HG03097 (cell line): ENCODE measurements at regions not wholly inside any gene's neighbourhood (a gene's known extent, or its start where the extent isn't known, plus 50 kb on each side); places are given as distances from the start of the nearest gene placed in this dataset.
"Not testable (repeated sequence)": the region's sequence is repeated elsewhere in the genome, so short reads cannot be mapped to it uniquely, and the experiment has no call there.

Experiments
- ATAC-seq: cut with Tn5 transposase; IDR thresholded peaks from one replicate; pipeline ENCODE4 v1.9.1; 2021; ENCODE audit not compliant: unreplicated experiment, low FRiP score

DNA sequence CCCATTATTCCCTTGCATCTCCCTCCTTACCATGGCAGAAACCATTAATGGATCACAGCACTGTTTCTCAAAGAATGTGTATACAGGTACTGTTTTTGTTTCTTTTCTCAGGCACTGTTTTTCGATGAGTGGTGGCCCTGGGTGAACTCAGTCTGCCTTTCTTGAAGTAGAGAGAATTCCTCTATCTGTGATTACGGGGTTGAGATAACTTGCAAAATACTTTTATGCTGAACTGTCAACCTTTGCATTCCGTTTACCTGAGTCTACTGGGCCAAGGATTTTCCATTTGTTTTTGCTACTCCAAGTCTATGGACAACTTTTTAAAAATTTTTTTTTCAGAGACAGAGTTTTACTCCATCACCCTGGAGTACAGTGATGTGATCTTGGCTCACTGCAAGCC is 82.7 kb upstream of the CLINT1 start:
- ATAC-seq, result no peak

DNA sequence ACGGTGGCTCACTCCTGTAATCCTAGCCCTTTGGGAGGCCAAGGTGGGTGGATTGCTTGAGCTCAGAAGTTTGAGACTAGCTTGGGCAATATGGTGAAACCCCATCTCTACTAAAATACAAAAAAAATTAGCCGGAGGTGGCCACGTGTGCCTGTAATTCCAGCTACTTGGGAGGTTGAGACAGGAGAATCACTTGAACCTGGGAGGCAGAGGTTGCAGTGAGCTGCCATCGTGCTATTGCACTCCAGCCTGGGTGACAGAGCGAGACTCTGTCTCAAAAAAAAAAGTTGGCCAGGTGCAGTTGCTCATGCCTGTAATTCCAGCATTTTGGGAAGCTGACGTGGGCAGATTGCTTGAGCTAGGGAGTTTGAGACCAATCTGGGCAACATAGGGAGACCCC is 79.2 kb upstream of the CLINT1 start:
- not testable (repeated sequence) for ATAC-seq

DNA sequence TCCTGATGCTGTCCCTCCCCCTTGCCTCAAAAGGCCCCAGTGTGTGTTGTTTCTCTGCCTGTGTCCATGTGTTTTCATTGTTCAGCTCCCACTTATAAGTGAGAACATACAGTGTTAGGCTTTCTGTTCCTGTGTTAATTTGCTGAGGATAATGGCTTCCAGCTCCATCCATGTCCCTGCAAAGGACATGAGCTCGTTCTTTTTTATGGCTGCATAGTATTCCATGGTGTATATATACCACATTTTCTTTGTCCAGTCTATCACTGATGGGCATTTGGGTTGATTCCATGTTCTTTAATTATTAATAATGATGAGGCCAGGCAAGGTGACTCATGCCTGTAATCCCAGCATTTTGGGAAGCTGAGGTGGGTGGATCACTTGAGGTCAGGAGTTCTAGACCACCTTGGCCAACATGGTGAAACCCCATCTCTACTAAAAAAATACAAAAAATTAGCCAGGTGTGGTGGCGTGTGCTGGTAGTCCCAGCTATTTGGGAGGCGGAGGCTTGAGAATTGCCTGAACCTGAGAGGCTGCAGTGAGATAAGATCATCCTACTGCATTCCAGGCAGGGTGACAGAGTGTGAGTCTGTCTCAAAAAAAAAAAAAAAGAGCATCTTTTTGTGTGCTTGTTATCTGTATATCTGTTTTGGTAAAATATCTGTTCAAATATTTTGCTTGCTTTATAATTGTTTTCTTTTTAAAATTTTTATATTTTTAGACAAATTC is 78.0 kb upstream of the CLINT1 start:
- not testable (repeated sequence) for ATAC-seq

DNA sequence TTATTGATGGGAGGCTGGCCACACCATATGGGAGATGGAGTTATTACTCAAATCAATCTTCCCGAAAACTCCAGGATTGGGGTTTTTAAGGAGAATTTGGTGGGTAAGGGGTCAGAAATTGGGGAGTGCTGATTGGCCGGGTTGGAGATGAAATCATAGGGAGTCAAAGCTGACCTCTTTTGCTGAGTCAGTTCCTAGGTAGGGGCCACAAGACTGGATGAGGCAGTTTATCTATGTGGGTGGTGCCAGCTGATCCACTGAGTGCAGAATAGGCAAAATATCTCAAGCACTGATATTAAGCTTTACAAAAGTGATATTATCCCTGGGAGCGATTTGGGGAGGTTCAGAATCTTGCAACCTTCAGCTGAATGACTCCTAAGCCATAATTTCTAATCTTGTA is 75.7 kb upstream of the CLINT1 start:
- no peak for ATAC-seq

DNA sequence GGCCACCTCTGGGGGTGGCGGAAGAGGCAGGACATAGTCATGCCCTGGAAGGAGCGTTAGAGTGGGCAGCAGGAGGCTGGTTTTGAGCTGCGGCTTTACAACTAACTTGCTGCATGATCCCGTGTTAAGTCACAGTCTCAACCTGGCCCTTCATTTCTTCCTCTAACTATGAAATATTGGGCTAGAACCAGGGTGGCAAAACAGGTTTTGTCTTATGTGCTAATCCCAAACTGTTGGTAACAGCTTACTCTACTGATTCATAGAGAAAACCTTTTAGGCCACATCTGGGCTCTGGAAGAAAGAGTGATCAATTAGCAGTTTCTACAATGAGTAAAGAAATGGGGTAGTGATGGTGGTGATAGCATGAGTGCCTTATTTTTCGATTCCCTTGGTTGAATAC is 74.1 kb upstream of the CLINT1 start:
- no peak for ATAC-seq

DNA sequence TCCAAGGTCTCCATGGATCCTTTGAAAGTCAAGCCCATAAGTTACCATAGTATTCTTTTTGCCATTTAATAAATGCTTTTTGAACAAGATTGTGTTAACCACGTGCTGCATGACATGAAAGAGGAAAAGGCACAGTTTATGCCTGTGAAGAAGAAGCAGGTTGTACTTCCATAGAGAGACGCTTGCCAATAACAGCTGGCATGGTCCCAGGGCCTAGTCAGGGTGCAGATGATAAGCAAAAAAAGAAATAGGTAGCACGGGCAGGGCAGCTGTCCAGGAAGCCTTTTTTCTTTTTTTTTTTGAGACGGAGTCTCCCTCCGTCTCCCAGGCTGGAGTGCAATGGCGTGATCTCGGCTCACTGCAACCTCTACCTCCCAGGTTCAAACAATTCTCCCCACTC is 71.8 kb upstream of the CLINT1 start:
- ATAC-seq, result no peak

DNA sequence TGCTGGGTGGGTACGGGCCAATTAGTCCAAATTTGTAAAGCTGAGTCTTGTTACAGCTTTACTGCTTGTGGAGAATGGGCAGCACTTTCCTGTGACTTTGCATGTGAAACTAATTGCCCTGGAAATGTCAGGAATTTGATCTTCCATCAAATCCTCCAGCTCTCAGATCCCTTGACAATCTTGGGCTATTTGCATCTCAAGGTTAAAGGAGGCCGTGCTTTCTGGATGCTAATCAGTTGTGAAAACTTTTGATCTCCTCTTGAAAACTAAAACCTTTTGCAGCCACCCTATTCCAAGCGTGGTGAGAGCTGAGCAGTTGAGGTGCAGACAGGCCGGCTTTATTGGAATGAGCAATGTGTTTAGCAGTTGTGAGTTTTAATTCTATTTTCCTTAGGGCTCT is 68.0 kb upstream of the CLINT1 start:
- ATAC-seq, result no peak

DNA sequence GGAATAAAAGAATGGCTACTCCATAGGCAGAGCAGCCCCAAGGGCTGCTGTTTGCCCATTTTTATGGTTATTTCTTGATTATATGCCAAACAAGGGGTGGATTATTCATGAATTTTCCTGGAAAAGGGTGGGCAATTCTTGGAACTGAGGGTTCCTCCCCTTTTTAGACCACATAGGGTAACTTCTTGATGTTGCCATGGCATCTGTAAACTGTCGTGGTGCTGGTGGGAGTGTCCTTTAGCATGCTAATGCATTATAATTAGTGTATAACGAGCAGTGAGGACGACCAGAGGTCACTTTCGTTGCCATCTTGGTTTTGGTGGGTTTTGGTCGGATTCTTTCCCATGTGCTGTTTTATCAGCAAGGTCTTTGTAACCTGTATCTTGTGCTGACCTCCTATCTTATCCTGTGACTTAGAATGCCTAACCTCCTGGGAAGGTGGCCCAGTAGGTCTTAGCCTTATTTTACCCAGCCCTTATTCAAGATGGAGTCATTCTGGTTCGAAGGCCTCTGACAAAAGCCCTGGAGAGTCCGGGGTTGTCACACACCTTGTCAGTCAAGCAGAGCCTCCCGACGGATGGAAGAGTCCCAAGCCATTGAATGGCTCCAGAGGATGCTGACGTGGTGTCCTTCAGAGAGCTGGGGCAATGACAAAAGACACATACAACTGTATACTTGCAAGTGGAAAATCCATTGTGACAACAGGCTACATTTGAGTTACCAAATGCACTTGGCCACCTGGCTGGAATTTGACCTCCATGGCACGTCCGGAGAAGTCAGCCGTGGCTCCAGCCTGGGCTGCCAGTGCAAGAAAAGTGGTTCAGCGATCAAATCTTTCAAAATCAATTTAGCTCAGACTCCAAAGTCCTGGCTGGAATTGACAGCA is 67.1 kb upstream of the CLINT1 start:
- no peak for ATAC-seq

DNA sequence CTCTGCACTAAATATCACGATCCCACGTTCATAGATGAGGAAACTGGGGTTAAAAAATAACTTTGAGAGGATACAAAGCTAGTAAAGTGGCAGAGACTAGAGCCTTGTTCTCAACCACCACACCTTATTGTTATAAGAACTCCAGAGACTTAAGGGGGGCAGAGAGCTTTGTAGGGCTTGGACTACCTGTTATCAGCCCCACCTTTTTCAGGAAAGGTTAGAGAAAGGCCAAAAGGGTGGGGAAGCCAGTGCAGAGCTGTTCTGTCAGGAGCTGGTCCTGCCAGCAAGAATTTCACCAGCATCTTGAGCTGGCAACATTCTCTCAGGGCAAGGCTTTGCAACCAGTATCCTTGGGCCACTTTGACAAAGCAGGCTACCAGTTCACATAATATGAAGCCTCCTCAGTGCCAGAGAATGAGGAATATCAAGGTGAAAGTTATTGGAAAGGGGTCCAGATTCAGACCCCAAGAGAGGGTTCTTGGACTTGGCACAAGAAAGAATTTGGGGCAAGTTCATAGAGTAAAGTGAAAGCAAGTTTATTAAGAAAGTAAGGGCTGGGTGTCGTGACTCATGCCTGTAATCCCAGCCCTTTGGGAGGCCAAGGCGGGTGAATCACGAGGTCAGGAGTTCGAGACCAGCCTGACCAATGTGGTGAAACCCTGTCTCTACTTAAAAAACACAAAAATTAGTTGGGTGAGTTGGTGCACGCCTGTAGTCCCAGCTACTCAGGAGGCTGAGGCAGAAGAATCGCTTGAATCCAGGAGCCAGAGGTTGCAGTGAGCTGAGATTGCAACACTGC is 66.2 kb upstream of the CLINT1 start:
- ATAC-seq, result no peak

DNA sequence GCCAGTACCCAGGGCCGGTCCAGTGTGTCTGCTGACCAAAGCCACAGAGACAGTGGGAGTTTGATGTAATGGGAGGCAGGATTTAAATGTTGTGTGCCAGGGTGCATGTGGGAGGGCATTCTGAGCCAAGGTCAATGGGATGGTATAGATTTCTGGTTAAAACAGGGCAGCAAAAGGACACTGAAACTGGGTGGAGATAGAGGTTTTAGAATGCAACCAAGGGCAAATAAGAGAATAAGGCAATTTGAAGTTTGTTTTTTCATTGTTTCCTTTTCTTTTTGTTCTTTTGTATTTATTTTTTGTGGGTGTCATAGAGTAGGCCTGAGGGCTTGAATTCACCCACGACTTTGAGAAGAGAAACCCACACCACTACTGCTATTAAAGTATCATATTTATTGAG is 65.5 kb upstream of the CLINT1 start:
- no peak for ATAC-seq

DNA sequence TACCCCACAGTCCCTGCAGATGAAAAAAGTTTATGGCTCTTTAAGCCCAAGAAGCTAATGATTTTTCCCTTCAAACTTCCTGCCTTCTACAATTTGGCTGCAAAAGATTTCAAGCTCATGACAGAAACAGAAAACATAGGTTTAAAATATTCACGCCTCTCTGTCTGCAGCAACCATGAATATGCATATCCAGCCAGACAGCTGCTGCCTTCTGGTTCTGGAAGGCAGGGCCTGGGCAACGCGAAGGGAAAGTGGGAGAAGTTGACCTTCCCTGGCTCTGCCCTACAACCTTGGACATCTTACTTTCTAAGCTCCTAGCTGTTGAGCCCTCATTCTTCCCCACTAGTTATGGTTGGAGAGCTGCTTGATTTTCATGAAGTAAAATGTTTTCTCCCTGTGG is 64.8 kb upstream of the CLINT1 start:
- no peak for ATAC-seq

DNA sequence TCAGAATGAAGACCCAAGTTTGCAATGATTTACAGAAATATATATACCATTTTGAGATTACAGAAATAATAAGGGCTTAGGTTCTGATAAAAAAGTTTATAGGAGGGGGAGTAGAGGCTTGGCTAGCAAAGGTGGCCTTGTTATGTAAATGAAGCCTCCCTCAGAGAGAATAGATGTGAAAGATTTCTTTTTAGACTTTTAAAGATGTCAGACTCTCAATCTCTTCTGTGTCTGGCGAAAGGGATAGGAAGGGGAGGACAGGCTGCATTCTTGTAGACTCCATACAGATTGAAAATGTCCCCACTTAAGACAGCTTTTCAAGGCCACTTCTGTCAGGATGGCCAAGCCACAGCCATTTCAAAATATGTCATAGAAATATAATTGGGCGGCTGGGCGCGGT is 63.1 kb upstream of the CLINT1 start:
- no peak for ATAC-seq

DNA sequence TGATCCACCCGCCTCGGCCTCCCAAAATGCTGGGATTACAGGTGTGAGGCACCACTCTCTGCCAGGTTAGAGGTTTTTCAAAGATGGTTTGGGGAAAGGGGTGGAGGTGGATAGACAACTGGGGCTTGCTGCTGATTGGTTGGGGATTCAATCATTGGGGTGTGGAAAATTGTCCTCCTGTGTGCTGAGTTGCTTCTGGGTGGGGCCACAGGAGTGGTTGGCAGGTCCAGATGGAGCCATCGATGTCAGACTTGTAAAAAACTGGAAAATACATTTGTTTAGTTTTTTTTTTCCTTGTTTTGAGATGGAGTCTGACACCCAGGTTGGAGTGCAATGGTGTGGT is 61.9 kb upstream of the CLINT1 start:
- ATAC-seq, result no peak

DNA sequence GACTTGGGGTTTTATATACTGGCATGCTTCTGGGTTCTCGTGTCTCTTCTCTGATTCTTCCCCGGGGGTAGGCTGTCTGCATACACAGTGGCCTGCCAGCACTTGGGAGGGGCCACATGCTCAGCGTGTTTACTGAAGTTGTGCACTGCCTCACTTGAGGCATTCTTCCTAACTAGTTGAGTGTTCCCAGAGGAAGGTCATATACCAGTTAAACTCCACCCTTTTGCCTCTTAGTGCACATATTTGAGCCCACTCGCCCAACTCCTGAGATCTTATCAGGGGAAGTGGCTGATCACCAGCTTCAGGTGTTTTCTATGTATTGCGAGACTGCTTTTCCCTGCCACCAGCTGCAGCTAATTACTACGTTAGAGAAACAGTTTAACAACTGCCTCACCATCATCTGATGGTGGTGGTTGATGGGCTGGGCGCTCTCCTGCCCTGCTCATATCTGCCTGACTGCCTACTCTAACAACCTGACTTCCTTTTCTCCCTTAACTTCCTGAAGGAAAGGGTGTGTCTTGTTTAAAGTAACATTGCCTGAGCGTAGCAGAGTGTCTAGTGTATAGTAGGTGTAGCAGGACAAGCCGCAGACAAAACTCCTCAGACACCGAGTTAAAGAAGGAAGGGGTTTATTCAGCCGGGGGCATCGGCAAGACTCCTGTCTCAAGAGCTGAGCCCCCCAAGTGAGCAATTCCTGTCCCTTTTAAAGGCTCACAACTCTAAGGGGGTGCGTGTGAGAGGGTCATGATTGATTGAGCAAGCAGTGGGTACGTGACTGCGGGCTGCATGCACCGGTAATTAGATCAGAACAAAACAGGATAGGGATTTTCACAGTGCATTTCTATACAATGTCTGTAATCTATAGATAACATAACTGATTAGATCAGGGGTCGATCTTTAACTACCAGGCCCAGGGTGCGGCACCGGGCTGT is 60.1 kb upstream of the CLINT1 start:
- no peak for ATAC-seq

DNA sequence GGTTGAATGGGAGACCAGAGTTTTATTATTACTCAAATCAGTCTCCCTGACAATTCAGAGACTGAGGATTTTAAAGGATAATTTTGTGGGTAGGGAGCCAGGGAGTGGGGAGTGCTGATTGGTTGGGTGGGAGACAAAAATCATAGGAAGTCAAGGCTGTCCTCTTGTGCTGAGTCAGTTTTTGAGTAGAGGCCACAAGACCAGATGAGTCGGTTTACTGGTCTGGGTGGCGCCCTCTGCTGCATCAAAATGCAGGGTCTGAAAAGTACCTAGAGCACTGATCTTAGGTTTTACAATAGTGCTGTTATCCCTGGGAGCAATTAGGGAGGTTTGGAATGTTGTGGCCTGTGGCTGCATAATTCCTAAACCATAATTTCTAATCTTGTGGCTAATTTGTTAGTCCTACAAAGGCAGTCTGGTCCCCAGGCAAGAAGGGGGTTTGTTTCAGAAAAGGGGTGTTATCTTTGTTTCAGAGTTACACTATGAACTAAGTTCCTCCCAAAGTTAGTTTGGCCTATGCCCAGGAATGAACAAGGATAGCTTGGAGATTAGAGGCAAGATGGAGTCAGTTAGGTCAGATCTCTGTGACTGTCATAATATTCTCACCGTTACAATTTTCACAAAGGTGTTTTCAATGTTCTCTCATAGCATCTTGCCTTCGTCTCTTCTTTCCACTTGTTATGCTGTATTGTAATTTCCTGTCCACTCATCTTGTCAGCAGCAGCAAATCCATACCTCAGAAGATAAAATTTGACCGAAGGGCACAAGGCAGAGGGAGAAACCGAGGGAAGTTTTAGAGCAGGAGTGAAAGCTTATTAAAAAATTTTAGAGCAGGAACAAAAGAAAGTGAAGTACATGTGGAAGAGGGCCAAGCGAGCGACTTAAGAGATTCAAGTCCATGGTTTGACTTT is 59.2 kb upstream of the CLINT1 start:
- no peak for ATAC-seq

DNA sequence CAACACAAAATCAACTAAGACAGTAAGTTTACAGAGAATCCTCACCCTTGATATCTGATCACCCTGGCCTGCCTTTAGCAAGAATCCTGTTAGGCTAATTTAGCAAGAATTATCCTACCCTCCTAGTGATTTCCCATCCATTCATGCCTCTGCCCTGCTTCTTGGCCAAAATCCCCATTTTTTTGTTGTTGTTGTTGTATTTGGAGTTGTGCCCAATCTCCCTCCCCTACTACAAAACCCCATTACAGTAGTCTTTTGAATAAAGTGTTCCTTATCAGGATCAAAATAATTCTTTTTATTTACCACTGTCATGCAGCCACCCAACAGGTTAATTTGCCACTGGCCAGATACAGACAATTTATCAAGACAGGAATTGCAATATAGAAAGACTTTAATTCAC is 58.5 kb upstream of the CLINT1 start:
- no peak for ATAC-seq

DNA sequence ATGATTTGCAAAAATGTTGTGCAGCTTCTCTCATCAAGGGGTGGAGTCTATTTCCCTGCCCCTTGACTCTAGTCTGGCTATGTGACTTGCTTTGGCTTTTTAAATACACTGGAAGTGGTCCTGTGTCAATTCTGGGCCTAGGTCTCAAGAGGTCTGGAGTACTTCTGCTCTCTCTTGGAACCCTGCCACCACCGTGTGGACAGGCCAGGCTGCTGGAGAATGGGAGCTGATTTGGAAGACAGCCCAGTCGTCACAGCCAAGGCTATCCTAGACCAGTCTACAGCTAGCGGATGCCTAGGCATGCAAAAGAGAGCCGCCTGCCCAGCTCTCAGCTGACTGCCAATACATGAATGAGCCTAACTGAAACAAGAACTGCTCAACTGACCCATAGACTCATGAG is 56.7 kb upstream of the CLINT1 start:
- ATAC-seq, result no peak

DNA sequence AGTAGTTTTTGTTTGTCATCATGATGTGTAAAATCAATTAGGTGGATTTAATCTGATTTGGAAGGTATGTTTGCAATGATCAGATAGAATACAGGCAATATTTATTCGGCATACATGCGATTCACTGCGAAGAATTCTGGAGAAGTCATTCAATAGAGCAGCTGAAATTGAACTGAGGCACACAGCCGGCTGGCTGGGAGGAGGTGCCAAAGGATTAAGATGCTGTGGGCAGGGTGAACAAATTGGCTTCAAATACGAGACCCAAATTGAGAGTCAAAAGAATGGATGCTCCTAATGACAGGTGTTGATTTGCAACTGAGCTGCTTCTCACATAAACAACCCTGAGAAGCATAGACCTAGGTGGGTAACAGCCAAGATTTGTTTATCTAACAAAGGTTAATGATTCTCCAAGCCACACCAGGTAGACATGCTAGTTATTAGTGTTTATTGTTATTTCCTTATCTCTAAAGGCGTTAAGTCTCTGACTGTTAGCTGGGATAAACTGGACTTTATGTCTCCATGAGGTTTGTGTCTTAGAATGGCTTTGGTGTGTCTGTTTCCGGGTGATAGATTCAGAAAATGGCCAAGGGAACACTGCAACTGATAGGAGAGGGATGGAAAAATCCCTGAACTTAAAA is 55.3 kb upstream of the CLINT1 start:
- ATAC-seq, result no peak

DNA sequence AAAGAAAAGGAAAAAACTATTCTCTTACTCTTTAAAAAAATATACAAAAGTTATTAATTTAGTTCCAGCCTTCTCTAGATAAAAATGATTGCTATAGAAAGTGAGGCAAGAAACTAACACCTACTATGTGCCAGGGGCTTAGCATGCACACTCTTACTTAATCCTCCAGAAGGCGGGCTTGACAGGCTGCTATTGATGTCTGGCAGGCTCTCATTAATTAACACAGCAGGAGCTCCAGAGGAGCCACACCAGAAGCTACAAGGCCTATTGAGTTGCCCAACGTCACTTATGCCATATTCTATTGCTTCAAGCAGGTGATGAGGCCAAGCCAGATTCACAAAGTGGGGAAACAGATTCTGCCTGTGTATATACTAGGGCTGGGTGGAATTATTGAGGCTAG is 54.6 kb upstream of the CLINT1 start:
- no peak for ATAC-seq
